GM19025 (cell line): ENCODE measurements at regions not wholly inside any gene's neighbourhood (a gene's known extent, or its start where the extent isn't known, plus 50 kb on each side); places are given as distances from the start of the nearest gene placed in this dataset.
"Not testable (repeated sequence)": the region's sequence is repeated elsewhere in the genome, so short reads cannot be mapped to it uniquely, and the experiment has no call there.

Source experiments
- ATAC-seq: cut with Tn5 transposase; IDR thresholded peaks from one replicate; pipeline ENCODE4 v1.9.1; 2021; ENCODE audit warnings: mild to moderate bottlenecking, low read depth, moderate library complexity; ENCODE audit not compliant: unreplicated experiment

- no peak for ATAC-seq
Observed at GRCh38 chr10:23493711-23494110, 54.8 kb downstream of the OTUD1 start.

DNA sequence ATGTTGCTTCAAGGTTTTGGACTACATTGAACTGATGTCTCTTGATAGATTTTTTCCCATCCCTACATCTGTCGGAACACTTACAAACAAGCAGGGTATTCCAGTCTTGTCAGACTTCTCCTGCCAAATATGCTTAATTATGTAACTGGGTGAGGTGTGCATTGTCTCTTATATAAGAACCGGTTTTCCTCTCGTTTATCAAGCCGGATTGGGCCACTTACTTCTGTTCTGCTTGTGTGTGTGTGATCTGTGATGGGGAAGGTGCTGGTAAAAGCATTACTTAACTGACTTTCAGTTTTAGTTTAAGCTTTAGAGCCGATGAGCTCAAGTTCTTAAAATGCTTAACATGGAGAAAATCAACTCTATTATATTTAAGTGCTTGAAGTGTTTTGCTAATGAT is 57.9 kb downstream of the OTUD1 start:
- no peak for ATAC-seq

DNA sequence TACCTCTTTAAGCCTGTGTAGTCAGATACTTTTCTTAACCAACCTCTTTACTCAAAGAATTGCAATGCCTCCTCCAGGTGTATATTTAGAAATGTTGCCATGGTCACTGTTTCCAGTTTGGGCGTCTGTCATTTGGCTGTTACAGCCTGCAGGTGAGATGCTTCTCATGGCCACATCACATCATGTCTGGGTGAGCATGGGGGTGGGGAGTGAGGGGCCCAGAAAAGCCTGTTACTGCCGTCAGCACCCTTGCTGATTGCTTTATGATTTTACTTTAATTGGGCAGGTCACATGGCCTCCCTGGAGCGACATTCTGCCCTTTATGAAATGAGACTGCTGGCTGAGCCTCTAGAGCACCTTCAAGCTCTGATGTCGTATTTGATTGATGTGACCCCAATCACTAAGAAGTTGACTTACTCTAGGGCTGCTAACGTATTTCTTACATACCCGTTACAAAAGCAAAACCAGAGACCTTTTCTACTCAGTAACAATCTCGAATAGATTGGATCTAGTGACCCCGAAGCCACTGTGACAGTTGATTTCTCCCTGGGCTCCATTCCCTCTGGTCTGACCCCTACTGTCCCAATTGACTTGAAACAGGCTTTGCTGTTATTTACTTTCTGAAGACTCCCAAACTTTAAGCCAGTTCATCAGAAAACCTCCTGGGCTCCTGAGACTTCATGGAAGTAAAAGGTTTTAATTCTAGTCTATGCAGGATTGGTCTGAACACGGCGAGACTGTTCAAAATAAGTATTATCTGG is 60.7 kb downstream of the OTUD1 start:
- no peak for ATAC-seq

DNA sequence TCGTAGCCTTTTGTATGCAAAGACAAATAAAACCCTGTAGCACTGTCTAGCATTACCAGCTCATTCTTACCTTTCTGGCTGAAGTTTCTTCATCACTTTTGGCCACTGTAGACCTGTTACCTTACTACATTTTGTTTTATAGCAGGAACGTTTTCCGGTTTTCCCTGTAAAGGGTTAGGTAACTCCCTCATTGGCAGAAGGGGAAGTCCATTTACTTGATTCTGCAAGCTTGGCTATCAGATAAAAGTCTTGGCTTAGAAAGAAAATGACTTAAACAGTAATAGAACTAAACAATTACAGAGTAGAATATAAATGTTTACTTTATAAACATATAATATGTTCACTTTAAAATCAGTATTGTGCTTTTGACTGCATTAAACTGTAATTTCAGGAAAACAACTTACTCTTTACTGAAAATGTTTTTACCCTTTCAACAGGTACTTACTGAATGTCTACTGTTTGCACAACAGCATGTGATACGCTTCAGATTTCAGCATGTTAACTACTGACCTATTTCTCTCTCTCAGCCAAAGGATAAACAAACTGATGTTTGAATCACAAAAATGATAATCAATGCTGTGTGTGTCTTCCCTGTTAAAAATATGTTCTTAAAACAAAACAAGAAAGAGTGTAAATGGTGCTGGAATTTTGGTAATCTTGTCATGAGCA is 67.1 kb downstream of the OTUD1 start:
- ATAC-seq: no peak

GRCh38 chr10:23512355-23513058 is 73.6 kb downstream of the OTUD1 start:
- ATAC-seq: no peak

DNA sequence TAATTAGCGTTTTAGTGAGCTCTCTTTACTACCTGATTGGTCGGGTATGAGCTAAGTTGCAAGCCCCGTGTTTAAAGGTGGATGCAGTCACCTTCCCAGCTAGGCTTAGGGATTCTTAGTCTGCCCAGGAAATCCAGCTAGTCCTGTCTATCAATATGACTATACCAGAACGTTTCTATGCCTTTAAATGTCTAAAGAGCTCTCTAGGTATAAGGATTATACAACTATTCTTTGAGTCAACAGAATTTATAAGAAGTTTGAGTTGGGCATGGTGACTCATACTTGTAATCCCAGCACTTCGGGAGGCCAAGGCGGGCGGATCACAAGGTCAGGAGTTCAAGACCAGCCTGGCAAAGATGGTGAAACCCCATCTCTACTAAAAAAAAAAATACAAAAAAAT is 74.7 kb downstream of the OTUD1 start:
- ATAC-seq: not testable (repeated sequence)

DNA sequence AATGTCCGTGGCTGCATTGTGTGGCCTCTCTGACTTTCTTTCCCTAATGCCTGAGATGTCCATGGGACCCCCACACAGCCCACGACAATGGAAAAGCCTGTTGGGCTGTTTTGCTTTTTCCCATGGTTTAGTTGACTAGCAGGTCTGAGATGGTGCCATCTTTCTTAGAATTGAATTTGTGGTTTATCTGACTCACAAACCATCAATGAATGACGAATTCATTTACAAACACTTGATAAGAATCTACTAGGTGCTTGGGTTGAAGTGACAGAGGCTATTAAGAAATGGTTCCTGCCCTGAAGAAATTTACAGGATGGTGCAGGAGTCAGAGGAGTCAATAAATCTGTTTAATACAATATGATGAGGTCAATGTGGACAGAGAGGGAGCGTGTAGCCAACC is 75.4 kb downstream of the OTUD1 start:
- ATAC-seq: no peak

DNA sequence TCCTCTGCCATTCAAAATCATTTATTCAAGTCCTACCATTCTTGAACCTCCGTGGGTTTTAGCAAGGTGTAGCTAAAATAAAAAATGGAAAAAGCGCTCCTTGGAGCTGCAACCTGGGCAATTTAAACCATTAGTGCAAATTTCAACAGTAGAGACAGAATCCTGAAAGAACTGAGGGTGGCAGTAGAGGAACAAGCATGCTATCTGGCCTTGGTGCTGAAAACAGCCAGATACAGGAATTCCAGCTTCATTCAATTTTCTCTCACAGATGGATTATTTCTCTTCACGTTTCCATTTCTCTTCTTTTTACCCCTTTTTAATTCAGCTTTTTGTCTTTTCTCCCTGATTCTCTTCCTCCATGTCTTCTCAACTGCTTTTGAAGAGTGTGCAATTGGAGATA is 77.7 kb downstream of the OTUD1 start:
- no peak for ATAC-seq

- no peak for ATAC-seq
Observed at GRCh38 chr10:23517155-23517554, 78.3 kb downstream of the OTUD1 start.

- ATAC-seq: no peak
Observed at GRCh38 chr10:23521735-23522134, 82.9 kb downstream of the OTUD1 start.

DNA sequence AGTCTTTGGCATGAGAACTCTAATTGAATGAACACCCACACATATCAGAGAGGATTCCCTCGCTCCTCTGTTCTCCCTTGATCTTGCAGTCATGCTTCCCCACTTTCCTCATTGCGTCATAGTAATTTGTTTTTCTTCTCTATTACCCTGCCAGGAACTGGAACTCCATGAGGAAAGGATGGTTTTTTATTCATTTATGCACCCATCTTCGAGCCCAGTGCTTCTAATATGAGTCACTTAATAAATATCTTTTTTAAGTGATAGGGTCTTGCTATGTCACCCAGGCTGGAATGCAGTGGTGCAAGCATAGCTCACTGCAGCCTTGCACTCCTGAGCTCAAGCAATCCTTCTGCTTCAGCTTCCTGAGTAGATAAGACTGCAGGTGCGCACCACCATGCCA is 83.5 kb downstream of the OTUD1 start:
- no peak for ATAC-seq

DNA sequence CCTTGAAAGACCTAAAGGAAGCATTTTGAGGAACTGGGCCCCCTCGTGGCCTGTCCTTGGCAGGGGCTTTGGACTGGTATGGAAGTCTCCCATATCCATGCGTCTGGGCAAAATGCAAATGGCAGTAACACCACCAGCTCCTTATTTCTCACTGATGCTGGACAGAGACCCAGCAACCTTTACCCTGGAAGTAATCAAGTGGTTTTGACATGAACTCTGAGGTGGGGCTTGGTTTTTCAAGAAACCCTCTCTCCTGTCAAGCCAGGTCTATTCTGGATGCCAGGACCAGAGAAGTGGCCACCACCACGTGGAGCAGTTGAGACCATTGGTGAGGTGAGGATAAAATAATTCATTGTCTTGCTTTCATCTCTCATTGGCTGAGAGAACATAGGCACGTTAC is 84.4 kb downstream of the OTUD1 start:
- no peak for ATAC-seq

DNA sequence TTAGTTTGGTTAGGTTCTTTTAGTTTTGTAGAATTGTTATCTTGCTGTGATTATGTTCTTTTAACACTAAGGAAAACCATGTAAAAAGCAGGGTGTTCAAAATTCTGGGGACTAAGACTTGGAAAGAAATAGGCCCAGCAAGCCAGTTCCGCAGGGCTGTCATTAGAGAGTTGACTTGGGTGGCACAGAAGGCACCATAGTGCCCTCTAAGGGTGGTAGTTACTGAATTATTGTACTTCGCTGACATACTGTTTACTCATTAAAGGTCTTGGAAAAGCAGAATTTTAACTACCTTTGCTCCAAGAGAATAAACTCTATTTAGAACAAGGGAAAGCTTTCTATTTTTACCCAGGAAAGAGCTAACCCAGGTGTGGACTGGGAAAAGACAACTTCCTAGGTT is 86.5 kb downstream of the OTUD1 start:
- no peak for ATAC-seq

- no peak for ATAC-seq
Observed at GRCh38 chr10:23528419-23528818, 89.5 kb downstream of the OTUD1 start.

- no peak for ATAC-seq
Observed at GRCh38 chr10:23529625-23530024, 90.8 kb downstream of the OTUD1 start.

DNA sequence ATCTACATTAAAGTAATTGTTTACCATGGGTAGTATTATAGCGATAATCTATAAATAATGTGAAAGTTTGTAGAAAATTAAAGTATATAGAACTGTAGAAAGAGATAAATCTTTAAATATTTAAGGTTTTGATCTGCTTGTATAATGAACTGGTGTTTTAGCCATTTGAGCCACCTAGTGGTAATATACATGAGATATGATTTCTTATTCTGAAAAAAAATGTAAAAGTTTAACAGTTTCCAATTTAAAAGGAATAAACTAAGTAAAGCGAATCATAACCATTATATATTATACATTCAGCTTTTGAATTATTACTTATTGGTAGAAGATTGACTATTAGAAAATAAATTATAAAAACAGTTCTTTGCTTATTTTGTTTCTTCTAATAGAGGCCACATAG is 91.2 kb downstream of the OTUD1 start:
- no peak for ATAC-seq

GRCh38 chr10:23533212-23533611 is 94.3 kb downstream of the OTUD1 start:
- no peak for ATAC-seq

GRCh38 chr10:23534326-23534725 is 95.5 kb downstream of the OTUD1 start:
- no peak for ATAC-seq

DNA sequence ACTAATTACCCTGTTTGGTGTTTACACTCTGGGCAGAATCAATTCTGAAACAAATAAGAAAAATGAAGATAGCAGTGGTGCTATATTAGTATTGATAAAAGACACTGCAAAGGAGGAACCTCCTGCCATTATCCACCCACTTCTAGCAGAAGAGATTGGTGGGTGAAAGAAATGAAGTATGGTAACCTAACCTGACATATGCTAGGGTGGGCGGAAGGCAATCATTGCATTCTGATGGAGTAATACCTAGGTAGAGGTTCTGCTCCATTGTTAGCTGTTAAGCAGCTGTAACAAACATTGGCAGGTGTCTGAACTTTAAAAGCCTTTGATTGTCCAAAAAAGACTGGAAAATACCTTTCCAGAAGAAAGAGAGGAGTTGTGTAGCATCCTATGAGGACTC is 95.9 kb downstream of the OTUD1 start:
- ATAC-seq: no peak

DNA sequence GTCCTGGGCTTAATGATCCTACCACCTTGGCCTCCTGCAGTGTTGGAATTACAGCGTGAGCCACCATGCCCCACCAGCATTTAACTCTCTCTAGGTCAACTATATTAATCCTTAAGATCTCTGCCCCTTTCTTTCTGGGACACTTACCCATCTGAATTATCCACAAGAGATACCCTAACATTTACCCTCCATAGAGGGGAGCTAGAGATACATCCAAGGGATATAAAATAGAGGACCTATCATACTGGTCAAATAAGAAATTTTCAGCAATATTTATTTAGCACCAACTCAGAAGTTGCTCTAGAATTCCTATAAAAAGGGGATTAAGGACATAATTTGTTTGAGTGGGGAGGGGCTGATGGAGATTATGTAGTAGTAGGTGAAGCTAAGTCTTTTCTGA is 96.5 kb downstream of the OTUD1 start:
- no peak for ATAC-seq

- no peak for ATAC-seq
Observed at GRCh38 chr10:23538968-23539367, 100.1 kb downstream of the OTUD1 start.
